ENCODE measurements at regions not wholly inside any gene's neighbourhood (a gene's known extent, or its start where the extent isn't known, plus 50 kb on each side); places are given as distances from the start of the nearest gene placed in this dataset.
"Not testable (repeated sequence)": the region's sequence is repeated elsewhere in the genome, so short reads cannot be mapped to it uniquely, and the experiment has no call there.

DNA sequence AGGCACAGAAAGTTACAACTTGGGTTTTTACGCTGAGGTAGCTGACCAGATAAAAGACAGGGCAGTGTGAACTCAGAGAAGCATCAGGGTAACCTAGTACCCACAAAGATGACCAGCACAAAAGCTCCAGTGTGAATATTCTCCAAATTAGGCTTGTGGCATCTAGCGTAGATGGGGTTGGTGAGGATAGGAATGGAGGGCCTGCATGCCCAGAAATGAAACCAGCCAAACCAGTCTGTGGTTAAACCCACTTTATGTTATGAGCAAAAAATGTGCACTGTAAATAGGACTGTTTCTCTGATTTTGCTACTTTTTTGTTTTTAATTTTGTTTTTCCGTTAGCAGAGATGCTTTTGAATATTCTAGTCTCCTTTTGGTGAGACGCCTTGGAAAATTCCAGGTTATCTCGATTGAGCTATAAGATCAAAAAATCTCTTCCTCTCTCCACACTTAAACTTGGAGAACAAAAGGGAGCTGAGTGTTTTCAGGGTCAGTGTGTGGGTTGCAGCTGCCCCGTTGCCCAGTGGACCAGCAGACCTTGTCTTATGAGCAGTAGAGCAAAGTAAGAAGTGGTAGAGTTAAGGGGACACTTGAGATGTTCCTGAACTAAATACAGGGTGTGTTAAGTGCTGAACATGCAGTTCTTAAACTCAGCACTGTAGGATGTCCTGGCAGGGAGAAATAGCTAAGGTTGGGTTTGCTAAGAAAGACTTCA, 132.9 kb downstream of the C3orf38 start:
- ATAC-seq = peak; percentile 26
- DNase-seq = no peak
- intact Hi-C loops (cut with DNase I, micrococcal nuclease) = no loop called here

DNA sequence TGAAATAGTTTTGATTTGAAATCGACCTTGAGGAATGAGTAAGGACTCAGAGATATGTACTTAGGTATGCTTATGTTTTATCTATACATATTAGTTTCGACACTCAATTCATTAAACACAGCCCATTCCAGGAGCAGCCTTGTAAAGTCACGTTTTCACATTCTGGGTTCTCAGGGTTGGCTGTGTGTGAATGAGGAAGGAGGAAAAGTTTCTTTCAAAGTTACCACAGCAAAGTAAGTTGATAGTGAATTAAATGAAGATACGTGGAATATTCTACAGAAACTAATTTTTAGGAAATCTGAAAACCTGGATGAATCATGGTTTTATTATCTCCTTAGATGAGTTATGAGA, 133.5 kb downstream of the C3orf38 start:
- DNase-seq (no peak), ATAC-seq (peak; percentile 53)
- intact Hi-C loops (cut with DNase I, micrococcal nuclease) = no loop called here

DNA sequence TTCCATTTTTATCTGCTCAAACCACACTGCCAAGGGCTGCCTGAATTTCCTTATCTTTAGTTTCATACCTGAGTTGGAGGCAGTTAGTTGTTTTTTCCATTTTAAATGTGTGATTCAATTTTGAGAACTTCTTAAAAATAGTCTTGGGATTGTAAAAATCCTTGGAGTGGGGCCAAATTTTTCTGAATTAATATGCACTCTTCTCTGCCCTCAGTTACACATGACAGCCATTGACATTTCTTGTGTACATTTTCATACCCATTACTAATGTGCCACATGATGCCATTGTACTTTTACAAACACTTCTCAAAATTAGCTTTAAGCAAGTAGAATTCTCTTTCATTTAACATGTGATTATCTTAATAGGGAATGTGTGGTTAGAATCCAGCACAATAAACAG, 141.7 kb downstream of the C3orf38 start:
- intact Hi-C loops (cut with DNase I, micrococcal nuclease) = no loop called here
- ATAC-seq = no peak
- no peak for DNase-seq

DNA sequence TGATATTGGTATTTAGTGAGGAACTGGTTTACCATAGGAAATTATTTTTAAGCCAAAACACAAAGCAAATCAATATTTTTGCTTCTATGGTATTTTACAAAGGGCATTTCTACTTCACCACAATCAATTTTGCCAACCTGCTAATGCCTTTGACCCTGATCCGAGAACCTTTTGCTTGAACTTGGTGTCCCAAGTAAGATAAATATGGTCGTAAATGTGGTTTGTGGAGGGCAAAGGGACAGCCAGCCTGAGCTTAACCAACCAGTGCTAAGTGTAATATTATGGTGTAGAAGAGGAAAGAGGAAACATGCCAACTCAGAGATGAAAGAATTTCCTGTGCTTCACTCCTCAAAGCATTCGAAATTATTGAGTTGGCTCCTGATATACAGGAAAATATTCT, 148.4 kb downstream of the C3orf38 start:
- intact Hi-C loops (cut with DNase I, micrococcal nuclease) = no loop called here
- ATAC-seq (peak; percentile 99), DNase-seq (peak in 1 of 2 donors; percentile 38)

DNA sequence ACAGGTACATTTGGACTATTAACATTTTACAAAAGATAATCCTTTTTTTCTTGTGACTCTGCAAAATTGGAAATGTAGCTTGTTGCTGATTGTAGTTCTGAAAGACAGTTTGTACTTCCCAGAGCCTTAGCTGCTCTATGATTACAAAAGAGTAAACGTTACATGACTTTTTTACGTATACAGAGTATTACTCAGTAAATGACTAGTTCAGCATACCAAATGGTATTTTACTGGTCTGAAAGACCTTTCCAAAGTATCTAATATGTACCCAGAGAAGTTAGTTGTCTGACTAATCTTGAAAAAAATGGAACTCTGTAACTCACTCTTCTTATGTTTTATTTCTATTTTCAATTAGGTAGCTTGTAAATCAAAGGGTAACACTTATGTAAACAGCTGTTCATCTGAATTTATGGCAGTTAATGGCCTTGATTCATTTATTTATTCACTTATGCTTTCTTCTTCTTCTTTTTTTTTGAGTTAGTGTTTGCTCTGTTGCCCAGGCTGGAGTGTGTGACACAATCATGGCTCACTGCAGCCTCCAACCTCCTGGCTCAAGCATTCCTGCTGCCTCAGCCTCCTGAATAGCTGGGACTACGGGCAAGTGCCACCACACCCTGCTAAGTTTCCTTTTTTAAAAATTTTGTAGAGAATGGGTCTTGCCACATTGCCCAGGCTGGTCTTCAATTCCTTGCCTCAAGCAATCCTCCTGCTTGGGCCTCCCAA, 151.7 kb downstream of the C3orf38 start:
- peak; percentile 17 for ATAC-seq
- intact Hi-C loops (cut with DNase I, micrococcal nuclease) = no loop called here
- DNase-seq = no peak

DNA sequence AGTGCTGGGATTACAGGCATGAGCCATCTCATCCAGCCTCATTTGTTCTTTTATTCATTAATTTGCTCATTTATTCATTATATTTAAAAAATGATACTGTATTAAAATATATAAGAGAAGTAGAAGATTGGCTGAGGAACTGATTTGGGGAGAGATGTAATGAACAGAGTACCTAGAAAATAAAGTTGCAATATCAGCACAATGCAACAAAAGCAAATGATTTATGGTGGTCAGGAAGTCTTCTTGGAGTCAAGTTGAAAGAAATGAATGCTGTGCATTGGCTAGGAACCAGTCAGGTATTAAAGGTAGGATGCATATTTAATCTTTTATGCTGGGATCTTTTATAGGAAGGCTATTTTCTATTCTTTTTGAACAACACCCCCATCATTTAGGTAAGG, 152.2 kb downstream of the C3orf38 start:
- ATAC-seq = no peak
- intact Hi-C loops (cut with DNase I, micrococcal nuclease) = no loop called here
- DNase-seq = no peak

DNA sequence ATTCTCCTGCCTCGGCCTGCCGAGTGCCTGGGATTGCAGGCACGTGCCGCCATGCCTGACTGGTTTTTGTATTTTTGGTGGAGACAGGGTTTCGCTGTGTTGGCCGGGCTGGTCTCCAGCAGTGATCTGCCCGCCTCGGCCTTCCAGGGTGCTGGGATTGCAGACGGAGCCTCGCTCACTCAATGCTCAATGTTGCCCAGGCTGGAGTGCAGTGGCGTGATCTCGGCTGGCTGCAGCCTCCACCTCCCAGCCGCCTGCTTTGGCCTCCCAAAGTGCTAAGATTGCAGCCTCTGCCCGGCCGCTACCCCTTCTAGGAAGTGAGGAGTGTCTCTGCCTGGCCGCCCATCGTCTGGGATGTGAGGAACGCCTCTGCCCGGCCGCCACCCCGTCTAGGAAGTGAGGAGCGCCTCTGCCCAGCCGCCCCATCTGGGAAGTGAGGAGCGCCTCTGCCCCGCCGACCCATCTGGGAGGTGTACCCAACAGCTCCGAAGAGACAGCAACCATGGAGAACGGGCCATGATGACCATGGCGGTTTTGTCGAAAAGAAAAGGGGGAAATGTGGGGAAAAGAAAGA, 153.7 kb downstream of the C3orf38 start:
- DNase-seq; ATAC-seq; intact Hi-C loops (cut with DNase I, micrococcal nuclease): not testable (repeated sequence)

DNA sequence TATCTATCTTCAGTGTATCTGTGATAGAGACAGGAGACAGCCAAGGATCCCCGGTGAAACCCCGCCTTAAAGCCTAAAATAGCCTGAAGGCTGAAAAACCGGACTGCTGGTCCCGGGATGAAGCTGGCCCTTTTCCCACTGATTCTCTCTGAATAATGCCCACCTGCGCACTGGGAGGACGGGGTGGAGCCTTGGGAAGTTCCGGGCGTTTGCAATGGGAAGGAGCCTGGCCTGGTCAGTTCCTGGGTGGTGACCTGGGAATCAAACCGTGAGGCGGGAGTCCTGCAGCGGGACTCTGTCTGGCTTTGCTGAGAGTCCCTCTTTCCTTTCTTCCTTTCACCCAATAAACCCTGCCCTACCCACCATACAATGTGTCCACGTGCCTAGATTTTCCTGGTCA, 157.9 kb downstream of the C3orf38 start:
- no peak for DNase-seq
- no peak for ATAC-seq
- intact Hi-C loops (cut with DNase I, micrococcal nuclease) = no loop called here

DNA sequence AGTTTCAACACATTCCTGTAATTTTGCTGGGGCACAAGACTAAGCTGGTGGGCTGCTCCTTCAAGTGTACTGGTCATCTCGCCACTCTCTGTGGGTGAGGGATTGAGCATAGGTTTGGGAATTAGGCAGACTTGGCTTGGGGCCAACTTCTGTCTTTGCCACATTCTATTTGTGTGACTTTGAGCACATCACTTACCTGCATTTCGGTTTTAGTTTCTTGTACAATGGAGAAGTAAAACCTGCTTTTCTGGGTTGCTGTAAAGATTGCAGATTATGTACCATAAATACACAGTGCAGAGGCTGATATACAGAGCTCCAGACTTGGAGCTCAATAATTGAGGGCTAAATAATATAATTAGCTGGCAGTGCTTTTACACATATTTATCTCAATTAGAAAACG, 162.1 kb downstream of the C3orf38 start:
- DNase-seq (no peak), ATAC-seq (no peak)
- intact Hi-C loops (cut with DNase I, micrococcal nuclease) = no loop called here

DNA sequence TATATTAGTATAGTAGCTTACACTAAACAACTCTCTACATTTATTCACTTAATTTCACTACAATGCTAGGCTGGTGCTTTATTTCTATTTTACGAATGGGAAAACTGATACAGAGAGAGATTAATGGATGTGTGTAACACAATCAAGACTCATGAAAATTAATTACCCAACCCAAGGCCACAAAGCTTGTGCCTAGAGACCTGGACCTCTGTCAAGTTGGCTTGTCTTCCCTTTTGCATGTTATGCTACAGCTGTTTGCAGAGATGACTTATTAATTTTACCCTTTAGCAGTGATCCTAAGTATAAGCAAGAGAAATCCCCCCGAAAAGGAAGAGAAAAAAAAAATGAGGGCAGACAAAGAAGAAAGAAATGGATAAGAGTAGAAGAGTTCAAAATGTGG, 162.5 kb downstream of the C3orf38 start:
- DNase-seq (no peak), ATAC-seq (no peak)
- intact Hi-C loops (cut with DNase I, micrococcal nuclease) = no loop called here

DNA sequence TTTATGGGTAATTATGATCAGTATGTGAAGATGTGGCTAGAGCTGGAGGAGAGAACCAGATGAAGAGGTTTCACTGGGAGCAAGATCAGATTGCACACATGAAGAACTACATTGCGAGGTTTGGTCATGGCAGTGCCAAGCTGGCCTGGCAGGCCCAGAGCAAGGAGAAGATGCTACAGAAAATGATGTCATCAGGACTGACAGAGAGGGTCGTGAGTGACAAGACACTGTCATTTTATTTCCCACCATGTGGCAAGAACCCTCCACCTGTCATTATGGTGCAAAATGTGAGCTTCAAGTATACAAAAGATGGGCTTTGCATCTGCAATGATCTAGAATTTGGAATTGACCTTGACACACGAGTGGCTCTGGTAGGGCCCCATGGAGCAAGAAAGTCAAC, 168.3 kb downstream of the C3orf38 start:
- intact Hi-C loops (cut with DNase I, micrococcal nuclease) = no loop called here
- no peak for ATAC-seq
- no peak for DNase-seq

DNA sequence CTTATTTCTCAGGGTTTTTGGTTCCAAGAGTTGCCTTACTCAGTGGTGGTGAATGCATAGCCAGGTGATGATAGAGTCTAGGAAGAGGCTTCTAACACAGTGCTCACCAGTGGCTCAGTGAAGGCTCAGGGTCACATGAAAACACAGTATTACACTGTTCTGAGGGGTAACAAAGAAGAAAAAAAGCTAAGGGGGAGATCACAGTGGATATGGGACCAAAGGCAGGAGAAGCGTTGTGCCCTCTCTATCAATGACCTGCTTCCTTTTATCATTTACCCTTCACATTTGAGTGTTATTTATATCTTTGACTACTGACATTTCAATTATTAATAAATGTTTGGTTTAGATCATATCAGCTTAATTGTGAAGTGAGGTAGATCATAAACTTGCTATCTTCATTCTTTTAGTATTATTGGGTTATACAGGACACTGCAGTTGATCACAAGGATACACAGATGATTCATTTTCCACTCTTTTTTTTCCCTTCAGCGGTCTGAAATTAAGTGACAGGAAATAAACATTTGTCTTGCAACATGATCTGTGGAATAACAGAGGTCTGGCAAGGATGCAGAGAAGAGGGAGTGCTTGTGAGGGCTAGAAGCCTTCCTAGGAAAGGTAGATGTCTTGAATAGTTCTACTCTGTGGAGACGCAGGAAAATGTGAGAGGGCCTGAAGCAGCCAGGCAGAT, 171.7 kb downstream of the C3orf38 start:
- ATAC-seq = no peak
- intact Hi-C loops (cut with DNase I, micrococcal nuclease) = no loop called here
- DNase-seq = no peak

DNA sequence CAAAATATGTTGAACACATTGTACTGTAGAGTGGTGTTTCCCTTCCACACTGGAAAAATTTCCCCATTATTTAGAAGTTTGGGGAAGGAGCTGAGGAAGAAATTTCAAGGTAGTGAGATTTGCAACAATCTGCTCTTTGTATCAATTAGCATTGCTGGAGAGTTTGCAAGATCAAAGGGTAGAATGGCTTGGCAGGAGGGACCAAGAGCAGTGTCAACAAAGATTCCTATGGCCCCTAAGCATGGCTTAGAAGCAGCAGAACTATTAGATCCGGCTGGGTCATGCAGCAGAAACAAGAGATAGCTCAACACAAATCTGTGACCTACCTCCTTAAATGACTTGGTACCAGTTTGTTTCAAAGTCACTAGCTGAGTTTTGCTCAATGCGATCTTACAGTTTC, 175.0 kb downstream of the C3orf38 start:
- peak; percentile 77 for ATAC-seq
- intact Hi-C loops (cut with DNase I, micrococcal nuclease) = no loop called here
- DNase-seq = no peak

DNA sequence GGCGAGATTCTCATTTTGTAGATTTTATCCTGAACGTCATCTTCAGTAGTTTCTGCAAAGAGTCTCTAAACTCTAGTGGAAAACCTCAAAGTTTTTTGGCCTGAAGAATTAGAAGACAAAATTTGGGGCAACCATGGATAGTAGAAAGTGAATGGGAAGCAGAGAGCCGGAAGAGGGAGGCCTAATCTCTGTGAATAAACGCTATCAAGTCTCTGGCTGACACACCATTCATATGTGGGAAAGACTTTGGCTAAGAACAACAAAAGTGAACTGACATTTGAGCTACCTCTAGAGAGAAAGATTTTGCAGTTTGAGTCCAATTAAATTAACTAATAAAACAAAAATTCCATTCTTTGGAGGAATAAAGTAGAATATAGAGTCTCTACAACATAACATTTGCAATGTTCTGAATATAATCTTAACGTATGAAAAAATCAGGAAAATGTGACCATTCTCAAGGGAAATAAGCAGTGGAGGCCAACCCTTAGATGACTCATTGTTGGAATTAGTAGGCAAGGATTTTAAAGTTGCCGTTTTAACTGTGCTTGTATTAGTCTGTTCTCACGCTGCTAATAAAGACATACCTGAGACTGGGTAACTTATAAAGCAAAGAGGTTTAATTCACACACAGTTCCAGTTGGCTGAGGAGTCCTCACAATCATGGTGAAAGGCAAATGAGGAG, 184.6 kb downstream of the C3orf38 start:
- DNase-seq = no peak
- no peak for ATAC-seq
- intact Hi-C loops (cut with DNase I, micrococcal nuclease) = no loop called here

DNA sequence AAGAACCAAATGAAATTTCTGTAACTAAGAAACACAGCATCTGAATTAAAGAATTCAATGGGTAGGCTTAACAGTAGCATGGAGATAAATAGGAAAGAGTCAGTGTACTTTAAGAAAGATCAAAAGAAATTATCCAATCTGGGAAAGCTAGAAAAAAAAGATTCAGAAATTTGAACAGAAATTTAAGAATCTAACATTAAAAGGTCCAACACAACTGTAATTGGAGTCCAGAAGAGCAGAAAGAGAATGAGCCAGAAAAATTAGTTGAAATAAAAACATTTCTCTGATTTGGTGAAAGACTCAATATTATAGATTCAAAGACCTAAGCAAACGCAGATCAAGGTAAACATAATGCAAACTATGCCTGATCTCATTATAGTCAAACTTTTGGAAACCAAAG, 187.1 kb downstream of the C3orf38 start:
- DNase-seq (no peak), ATAC-seq (no peak)
- intact Hi-C loops (cut with DNase I, micrococcal nuclease) = no loop called here

DNA sequence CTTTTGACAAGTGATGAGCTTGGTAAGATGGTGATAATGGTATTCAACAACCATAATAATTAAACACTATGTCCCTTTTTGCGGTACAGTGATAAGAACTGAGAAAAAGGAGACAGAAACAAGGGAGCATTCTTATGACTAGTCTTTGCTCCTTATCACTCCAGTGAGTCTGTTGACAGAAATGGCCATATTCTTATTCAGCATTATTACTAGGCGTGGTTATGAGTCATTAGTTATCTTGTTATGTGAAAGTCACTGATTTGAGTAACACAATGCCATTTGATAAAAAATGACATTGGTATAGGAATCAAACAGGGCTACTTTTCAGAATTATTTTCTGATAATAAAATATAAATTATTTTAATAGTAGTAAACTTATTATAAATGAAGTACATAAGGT, 193.5 kb downstream of the C3orf38 start:
- no peak for DNase-seq
- intact Hi-C loops (cut with DNase I, micrococcal nuclease) = no loop called here
- no peak for ATAC-seq

DNA sequence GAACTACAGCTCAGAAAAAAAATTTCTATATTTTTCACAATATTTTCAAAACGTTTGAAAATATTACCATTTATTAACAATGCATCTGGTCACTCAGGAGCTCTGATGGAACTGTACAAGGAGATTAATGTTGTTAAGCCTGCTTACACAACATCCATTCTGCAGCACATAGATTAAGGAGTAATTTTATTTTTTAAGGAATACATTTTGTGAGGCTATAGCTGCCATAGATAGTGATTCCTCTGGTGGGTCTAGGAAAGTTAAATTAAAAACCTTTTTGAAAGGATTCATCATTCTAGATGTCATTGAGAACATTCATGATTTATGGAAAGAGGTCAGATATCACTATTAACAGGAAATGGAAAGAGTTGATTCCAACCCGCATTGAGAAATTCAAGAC, 196.9 kb downstream of the C3orf38 start:
- no peak for ATAC-seq
- intact Hi-C loops (cut with DNase I, micrococcal nuclease) = no loop called here
- no peak for DNase-seq

DNA sequence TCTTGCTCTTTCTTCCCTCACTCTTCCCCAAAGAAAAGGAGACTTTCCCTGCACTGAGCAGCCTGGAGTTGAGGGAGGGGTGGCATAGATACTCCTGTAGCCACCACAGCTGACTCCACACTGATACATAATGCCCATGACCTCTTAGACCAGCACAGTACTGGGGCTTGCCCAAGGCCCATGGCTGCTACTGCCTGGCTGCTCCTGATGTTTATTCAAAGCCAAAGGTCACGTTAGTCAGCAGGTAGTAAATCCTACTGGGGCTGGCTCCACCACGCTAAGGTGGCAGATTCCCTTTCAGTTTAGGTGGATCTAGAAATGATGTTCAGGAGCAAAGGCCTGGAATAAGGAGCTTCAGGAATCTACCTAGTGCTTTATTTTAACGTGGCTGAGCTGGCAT, 212.7 kb downstream of the C3orf38 start:
- intact Hi-C loops (cut with DNase I, micrococcal nuclease) = no loop called here
- peak; percentile 99 for ATAC-seq
- peak; percentile 19 to 27 for DNase-seq

DNA sequence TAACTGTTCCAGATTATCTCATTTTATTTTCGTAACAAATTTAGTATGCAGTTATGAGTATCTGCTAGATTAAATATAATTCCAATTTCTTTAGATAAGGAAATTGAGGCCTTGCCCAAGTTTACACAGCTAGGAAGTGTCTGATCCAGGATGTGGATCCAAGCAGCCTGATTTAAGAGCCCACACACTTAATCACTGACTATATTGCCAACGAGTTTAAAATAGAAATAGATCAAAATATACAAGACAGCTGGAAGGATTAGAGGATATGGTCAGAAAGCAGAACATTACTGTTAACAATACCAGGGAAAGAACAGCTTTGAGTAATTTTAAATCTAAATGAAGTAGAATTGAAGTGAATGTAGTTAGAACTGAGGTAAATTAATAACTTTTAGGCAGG, 215.2 kb downstream of the C3orf38 start:
- no peak for ATAC-seq
- intact Hi-C loops (cut with DNase I, micrococcal nuclease) = no loop called here
- no peak for DNase-seq

All from left colon (tissue), 2 donors.